ENCODE measurements at regions not wholly inside any gene's neighbourhood (a gene's known extent, or its start where the extent isn't known, plus 50 kb on each side); places are given as distances from the start of the nearest gene placed in this dataset.

DNA sequence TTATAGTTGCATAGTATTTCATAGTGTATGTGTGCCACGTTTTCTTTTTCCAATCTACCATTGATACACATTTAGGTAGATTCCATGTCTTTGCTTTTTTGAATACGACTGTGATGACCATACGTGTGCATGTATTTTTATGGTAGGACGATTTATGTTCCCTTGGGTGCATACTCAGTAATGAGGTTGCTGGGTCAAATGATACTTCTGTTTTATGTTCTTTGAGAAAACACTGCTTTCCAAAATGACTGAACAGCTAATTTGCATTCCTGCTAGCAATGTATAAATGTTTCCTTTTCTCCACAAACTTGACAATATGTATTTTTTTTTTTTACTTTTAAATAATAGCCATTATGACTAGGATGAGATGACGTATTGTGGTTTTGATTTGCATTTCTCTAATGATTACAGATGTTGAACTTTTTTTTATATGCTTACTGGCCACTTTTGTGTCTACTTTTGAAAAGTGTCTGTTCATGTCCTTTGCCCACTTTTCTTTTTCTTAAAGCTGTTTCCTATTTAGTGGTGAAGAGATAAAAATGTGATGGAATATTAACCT lies 969.5 kb upstream of the NDST4 start:
- Histone ChIP-seq H3K9me3 (no peaks in the 10 kb centered on the region), H3K27ac (no peak overlapping the region), H3K27me3 (no peaks in the 10 kb centered on the region), H3K4me1 (no peaks in the 10 kb centered on the region), H3K36me3 (no peaks in the 10 kb centered on the region), H3K4me3 (no peak overlapping the region)
- no peak for TF ChIP-seq CTCF (IDR thresholded peaks at IDR 0.05)
- no peak for TF ChIP-seq POLR2AphosphoS5 (IDR thresholded peaks at IDR 0.05)
- TF ChIP-seq EP300 (IDR thresholded peaks at IDR 0.05): no peak
- no peak for TF ChIP-seq POLR2A (IDR thresholded peaks at IDR 0.05)
- no peak for DNase-seq
- 84 to 90% methylated on average over 5 of the region's 5 CpGs for WGBS, 2 donors
- intact Hi-C loops (cut with DNase I): no loop called here

- no peak for DNase-seq
- intact Hi-C loops (cut with DNase I): no loop called here
- no peaks in the 10 kb centered on the region for H3K36me3 ChIP-seq
- no peaks in the 10 kb centered on the region for H3K9me3 ChIP-seq
- H3K27ac ChIP-seq: no peak overlapping the region
- H3K4me3 ChIP-seq: no peak overlapping the region
- no peaks in the 10 kb centered on the region for H3K4me1 ChIP-seq
- H3K27me3 ChIP-seq: no peaks in the 10 kb centered on the region
- TF ChIP-seq POLR2A (IDR thresholded peaks at IDR 0.05): no peak
- no peak for TF ChIP-seq EP300 (IDR thresholded peaks at IDR 0.05)
- no peak for TF ChIP-seq CTCF (IDR thresholded peaks at IDR 0.05)
- TF ChIP-seq POLR2AphosphoS5 (IDR thresholded peaks at IDR 0.05): no peak
- WGBS, 2 donors: 40 to 83% methylated on average over 1 of the region's 1 CpG
Observed at GRCh38 chr4:116073051-116073450, 959.6 kb upstream of the NDST4 start.

- Histone ChIP-seq H3K27me3 (no peaks in the 10 kb centered on the region), H3K4me3 (no peak overlapping the region), H3K9me3 (no peaks in the 10 kb centered on the region), H3K27ac (no peak overlapping the region), H3K4me1 (no peaks in the 10 kb centered on the region), H3K36me3 (no peaks in the 10 kb centered on the region)
- no peak for DNase-seq
- no peak for TF ChIP-seq POLR2AphosphoS5 (IDR thresholded peaks at IDR 0.05)
- no peak for TF ChIP-seq POLR2A (IDR thresholded peaks at IDR 0.05)
- no peak for TF ChIP-seq CTCF (IDR thresholded peaks at IDR 0.05)
- no peak for TF ChIP-seq EP300 (IDR thresholded peaks at IDR 0.05)
- intact Hi-C loops (cut with DNase I): no loop called here
Observed at GRCh38 chr4:116070283-116070682, 956.9 kb upstream of the NDST4 start.

- no peaks in the 10 kb centered on the region for H3K9me3 ChIP-seq
- intact Hi-C loops (cut with DNase I): no loop called here
- 57 to 75% methylated on average over 5 of the region's 5 CpGs for WGBS, 2 donors
- H3K27me3 ChIP-seq: no peaks in the 10 kb centered on the region
- H3K27ac ChIP-seq: no peak overlapping the region
- no peaks in the 10 kb centered on the region for H3K36me3 ChIP-seq
- TF ChIP-seq POLR2AphosphoS5 (IDR thresholded peaks at IDR 0.05): no peak
- no peak for TF ChIP-seq POLR2A (IDR thresholded peaks at IDR 0.05)
- no peak for TF ChIP-seq EP300 (IDR thresholded peaks at IDR 0.05)
- TF ChIP-seq CTCF (IDR thresholded peaks at IDR 0.05): no peak
- H3K4me3 ChIP-seq: no peak overlapping the region
- H3K4me1 ChIP-seq: no peaks in the 10 kb centered on the region
- no peak for DNase-seq
Observed at GRCh38 chr4:116066711-116067245, 953.4 kb upstream of the NDST4 start.

- DNase-seq: no peak
- Histone ChIP-seq H3K4me3 (no peak overlapping the region), H3K4me1 (no peaks in the 10 kb centered on the region), H3K9me3 (no peaks in the 10 kb centered on the region), H3K27me3 (no peaks in the 10 kb centered on the region), H3K27ac (no peak overlapping the region), H3K36me3 (no peaks in the 10 kb centered on the region)
- intact Hi-C loops (cut with DNase I): no loop called here
- WGBS, 2 donors: 88% methylated on average over 2 of the region's 2 CpGs
- TF ChIP-seq POLR2A (IDR thresholded peaks at IDR 0.05): no peak
- TF ChIP-seq CTCF (IDR thresholded peaks at IDR 0.05): no peak
- TF ChIP-seq POLR2AphosphoS5 (IDR thresholded peaks at IDR 0.05): no peak
- no peak for TF ChIP-seq EP300 (IDR thresholded peaks at IDR 0.05)
Observed at GRCh38 chr4:116064331-116064730, 950.9 kb upstream of the NDST4 start.

Data from sigmoid colon (tissue), 6 donors.